ENCODE measurements at regions not wholly inside any gene's neighbourhood (a gene's known extent, or its start where the extent isn't known, plus 50 kb on each side); places are given as distances from the start of the nearest gene placed in this dataset.

GRCh38 chr6:166041277-166041676 lies 126.4 kb downstream of the TBXT start:
- Histone ChIP-seq H3K27me3 (ENCODE audit: insufficient read depth, low read length, poor library complexity) (no peaks in the 10 kb centered on the region), H4K20me1 (ENCODE audit: insufficient read depth, low read length) (no peaks in the 10 kb centered on the region), H3K9ac (ENCODE audit: low read depth, low read length) (no peak overlapping the region), H3K4me3 (ENCODE audit: low read depth in 1 of 2, low read length in 2 of 2) (no peak overlapping the region), H3K4me1 (ENCODE audit: insufficient read depth, low read length) (no peaks in the 10 kb centered on the region), H3K36me3 (ENCODE audit: insufficient read depth, low read length) (no peaks in the 10 kb centered on the region), H3K79me2 (ENCODE audit: insufficient read depth, low read length) (no peaks in the 10 kb centered on the region), H3K27ac (ENCODE audit: low read length) (no peak overlapping the region), H2AFZ (ENCODE audit: low read depth, low read length) (no peak overlapping the region), H3K4me2 (ENCODE audit: insufficient read depth, low read length) (no peak overlapping the region), H3K9me3 (ENCODE audit: insufficient read depth, low read length, severe bottlenecking) (no peaks in the 10 kb centered on the region)
- ATAC-seq (ENCODE audit: insufficient read depth, low read depth): no peak
- DNase-seq: no peak
- no peak for TF ChIP-seq CTCF (IDR thresholded peaks at IDR 0.05; ENCODE audit: borderline replicate concordance, extremely low read depth, low read length, poor library complexity, severe bottlenecking)
- no peak for TF ChIP-seq EZH2 (IDR thresholded peaks at IDR 0.05; ENCODE audit: borderline replicate concordance, low read depth, low read length, severe bottlenecking)

- no peaks in the 10 kb centered on the region for H3K9me3 ChIP-seq (ENCODE audit: insufficient read depth, low read length, severe bottlenecking)
- no peaks in the 10 kb centered on the region for H4K20me1 ChIP-seq (ENCODE audit: insufficient read depth, low read length)
- H3K4me3 ChIP-seq (ENCODE audit: low read depth in 1 of 2, low read length in 2 of 2): no peak overlapping the region
- no peak overlapping the region for H3K9ac ChIP-seq (ENCODE audit: low read depth, low read length)
- no peaks in the 10 kb centered on the region for H3K36me3 ChIP-seq (ENCODE audit: insufficient read depth, low read length)
- H3K27ac ChIP-seq (ENCODE audit: low read length): no peak overlapping the region
- TF ChIP-seq EZH2 (IDR thresholded peaks at IDR 0.05; ENCODE audit: borderline replicate concordance, low read depth, low read length, severe bottlenecking) (no peak), CTCF (IDR thresholded peaks at IDR 0.05; ENCODE audit: borderline replicate concordance, extremely low read depth, low read length, poor library complexity, severe bottlenecking) (no peak)
- H3K4me2 ChIP-seq (ENCODE audit: insufficient read depth, low read length): no peak overlapping the region
- H2AFZ ChIP-seq (ENCODE audit: low read depth, low read length): no peak overlapping the region
- no peak for DNase-seq
- H3K79me2 ChIP-seq (ENCODE audit: insufficient read depth, low read length): no peaks in the 10 kb centered on the region
- H3K4me1 ChIP-seq (ENCODE audit: insufficient read depth, low read length): no peaks in the 10 kb centered on the region
- H3K27me3 ChIP-seq (ENCODE audit: insufficient read depth, low read length, poor library complexity): no peaks in the 10 kb centered on the region
- ATAC-seq (ENCODE audit: insufficient read depth, low read depth): no peak
Measured at GRCh38 chr6:166040292-166040691, 127.4 kb downstream of the TBXT start.

- Histone ChIP-seq H3K4me3 (ENCODE audit: low read depth in 1 of 2, low read length in 2 of 2) (no peak overlapping the region), H3K79me2 (ENCODE audit: insufficient read depth, low read length) (no peaks in the 10 kb centered on the region), H3K9me3 (ENCODE audit: insufficient read depth, low read length, severe bottlenecking) (no peaks in the 10 kb centered on the region), H3K36me3 (ENCODE audit: insufficient read depth, low read length) (no peaks in the 10 kb centered on the region), H3K9ac (ENCODE audit: low read depth, low read length) (no peak overlapping the region), H3K27me3 (ENCODE audit: insufficient read depth, low read length, poor library complexity) (no peaks in the 10 kb centered on the region), H3K4me1 (ENCODE audit: insufficient read depth, low read length) (peaks cover 15% of the 10 kb centered on the region), H3K4me2 (ENCODE audit: insufficient read depth, low read length) (no peak overlapping the region), H2AFZ (ENCODE audit: low read depth, low read length) (no peak overlapping the region), H3K27ac (ENCODE audit: low read length) (no peak overlapping the region), H4K20me1 (ENCODE audit: insufficient read depth, low read length) (no peaks in the 10 kb centered on the region)
- DNase-seq: no peak
- TF ChIP-seq CTCF (IDR thresholded peaks at IDR 0.05; ENCODE audit: borderline replicate concordance, extremely low read depth, low read length, poor library complexity, severe bottlenecking): no peak
- no peak for TF ChIP-seq EZH2 (IDR thresholded peaks at IDR 0.05; ENCODE audit: borderline replicate concordance, low read depth, low read length, severe bottlenecking)
- ATAC-seq (ENCODE audit: insufficient read depth, low read depth): no peak
Measured at GRCh38 chr6:166036316-166037095, 131.1 kb downstream of the TBXT start.

All from DND-41 (cell line).